ENCODE measurements at regions not wholly inside any gene's neighbourhood (a gene's known extent, or its start where the extent isn't known, plus 50 kb on each side); places are given as distances from the start of the nearest gene placed in this dataset.
"Not testable (repeated sequence)": the region's sequence is repeated elsewhere in the genome, so short reads cannot be mapped to it uniquely, and the experiment has no call there.

GRCh38 chr5:124981901-124982300, 235.5 kb upstream of the ZNF608 start:
- 97% methylated on average over 3 of the region's 4 CpGs for WGBS (ENCODE audit: insufficient coverage)
- no peaks in the 10 kb centered on the region for H3K9me3 ChIP-seq (ENCODE audit: control insufficient read depth, insufficient read depth, low read length)
- no peak overlapping the region for H3K4me3 ChIP-seq (ENCODE audit: low read depth, low read length)
- H3K27me3 ChIP-seq (ENCODE audit: control insufficient read depth, insufficient read depth, low read length), result no peaks in the 10 kb centered on the region
- H3K4me1 ChIP-seq (ENCODE audit: control insufficient read depth, insufficient read depth, low read length), result no peaks in the 10 kb centered on the region
- H3K27ac ChIP-seq (ENCODE audit: low read depth, low read length), result no peak overlapping the region
- no peak for DNase-seq (ENCODE audit: low read depth in 4 of 6, low spot score in 6 of 6)
- H3K36me3 ChIP-seq (ENCODE audit: control insufficient read depth, insufficient read depth, low read length), result no peaks in the 10 kb centered on the region

- Histone ChIP-seq H3K27me3 (ENCODE audit: control insufficient read depth, insufficient read depth, low read length) (no peaks in the 10 kb centered on the region), H3K4me1 (ENCODE audit: control insufficient read depth, insufficient read depth, low read length) (no peaks in the 10 kb centered on the region), H3K36me3 (ENCODE audit: control insufficient read depth, insufficient read depth, low read length) (no peaks in the 10 kb centered on the region), H3K9me3 (ENCODE audit: control insufficient read depth, insufficient read depth, low read length) (no peaks in the 10 kb centered on the region), H3K27ac (ENCODE audit: low read depth, low read length) (no peak overlapping the region), H3K4me3 (ENCODE audit: low read depth, low read length) (no peak overlapping the region)
- no CpG with 5 or more reads among the region's 3 CpGs for WGBS (ENCODE audit: insufficient coverage)
- DNase-seq (ENCODE audit: low read depth in 4 of 6, low spot score in 6 of 6), result no peak
Observed at GRCh38 chr5:124986170-124986569, 239.7 kb upstream of the ZNF608 start.

- H3K27me3 ChIP-seq (ENCODE audit: control insufficient read depth, insufficient read depth, low read length), result no peaks in the 10 kb centered on the region
- H3K36me3 ChIP-seq (ENCODE audit: control insufficient read depth, insufficient read depth, low read length), result no peaks in the 10 kb centered on the region
- 100% methylated on average over 1 of the region's 3 CpGs for WGBS (ENCODE audit: insufficient coverage)
- no peaks in the 10 kb centered on the region for H3K9me3 ChIP-seq (ENCODE audit: control insufficient read depth, insufficient read depth, low read length)
- H3K27ac ChIP-seq (ENCODE audit: low read depth, low read length), result no peak overlapping the region
- no peak for DNase-seq (ENCODE audit: low read depth in 4 of 6, low spot score in 6 of 6)
- H3K4me3 ChIP-seq (ENCODE audit: low read depth, low read length), result no peak overlapping the region
- H3K4me1 ChIP-seq (ENCODE audit: control insufficient read depth, insufficient read depth, low read length), result no peaks in the 10 kb centered on the region
Observed at GRCh38 chr5:124986667-124987066, 240.2 kb upstream of the ZNF608 start.

GRCh38 chr5:124987786-124988185, 241.3 kb upstream of the ZNF608 start:
- 93% methylated on average over 3 of the region's 3 CpGs for WGBS (ENCODE audit: insufficient coverage)
- H3K4me3 ChIP-seq (ENCODE audit: low read depth, low read length); H3K9me3 ChIP-seq (ENCODE audit: control insufficient read depth, insufficient read depth, low read length); H3K27me3 ChIP-seq (ENCODE audit: control insufficient read depth, insufficient read depth, low read length); H3K27ac ChIP-seq (ENCODE audit: low read depth, low read length); H3K36me3 ChIP-seq (ENCODE audit: control insufficient read depth, insufficient read depth, low read length); DNase-seq (ENCODE audit: low read depth in 4 of 6, low spot score in 6 of 6); H3K4me1 ChIP-seq (ENCODE audit: control insufficient read depth, insufficient read depth, low read length): not testable (repeated sequence)

- Histone ChIP-seq H3K27me3 (ENCODE audit: control insufficient read depth, insufficient read depth, low read length) (no peaks in the 10 kb centered on the region), H3K4me3 (ENCODE audit: low read depth, low read length) (no peak overlapping the region), H3K36me3 (ENCODE audit: control insufficient read depth, insufficient read depth, low read length) (no peaks in the 10 kb centered on the region), H3K4me1 (ENCODE audit: control insufficient read depth, insufficient read depth, low read length) (no peaks in the 10 kb centered on the region), H3K27ac (ENCODE audit: low read depth, low read length) (no peak overlapping the region), H3K9me3 (ENCODE audit: control insufficient read depth, insufficient read depth, low read length) (no peaks in the 10 kb centered on the region)
- DNase-seq (ENCODE audit: low read depth in 4 of 6, low spot score in 6 of 6), result no peak
- no CpG with 5 or more reads among the region's 2 CpGs for WGBS (ENCODE audit: insufficient coverage)
Observed at GRCh38 chr5:124990723-124991122, 244.3 kb upstream of the ZNF608 start.

- peak in 1 of 6 donors; percentile 25 for DNase-seq (ENCODE audit: low read depth in 4 of 6, low spot score in 6 of 6)
- no CpG with 5 or more reads among the region's 4 CpGs for WGBS (ENCODE audit: insufficient coverage)
- H3K4me3 ChIP-seq (ENCODE audit: low read depth, low read length), result no peak overlapping the region
- no peaks in the 10 kb centered on the region for H3K36me3 ChIP-seq (ENCODE audit: control insufficient read depth, insufficient read depth, low read length)
- no peaks in the 10 kb centered on the region for H3K4me1 ChIP-seq (ENCODE audit: control insufficient read depth, insufficient read depth, low read length)
- no peaks in the 10 kb centered on the region for H3K9me3 ChIP-seq (ENCODE audit: control insufficient read depth, insufficient read depth, low read length)
- no peaks in the 10 kb centered on the region for H3K27me3 ChIP-seq (ENCODE audit: control insufficient read depth, insufficient read depth, low read length)
- H3K27ac ChIP-seq (ENCODE audit: low read depth, low read length), result no peak overlapping the region
Observed at GRCh38 chr5:124995421-124995820, 249.0 kb upstream of the ZNF608 start.

- Histone ChIP-seq H3K4me3 (ENCODE audit: low read depth, low read length) (no peak overlapping the region), H3K9me3 (ENCODE audit: control insufficient read depth, insufficient read depth, low read length) (no peaks in the 10 kb centered on the region), H3K4me1 (ENCODE audit: control insufficient read depth, insufficient read depth, low read length) (no peaks in the 10 kb centered on the region), H3K27ac (ENCODE audit: low read depth, low read length) (no peak overlapping the region), H3K27me3 (ENCODE audit: control insufficient read depth, insufficient read depth, low read length) (no peaks in the 10 kb centered on the region), H3K36me3 (ENCODE audit: control insufficient read depth, insufficient read depth, low read length) (no peaks in the 10 kb centered on the region)
- DNase-seq (ENCODE audit: low read depth in 4 of 6, low spot score in 6 of 6), result peak in 2 of 6 donors; percentile 26 to 65
- WGBS (ENCODE audit: insufficient coverage), result 17% methylated on average over 1 of the region's 4 CpGs
Observed at GRCh38 chr5:124996023-124996763, 249.8 kb upstream of the ZNF608 start.

GRCh38 chr5:124996764-124997077, 250.3 kb upstream of the ZNF608 start:
- no peaks in the 10 kb centered on the region for H3K36me3 ChIP-seq (ENCODE audit: control insufficient read depth, insufficient read depth, low read length)
- no peaks in the 10 kb centered on the region for H3K9me3 ChIP-seq (ENCODE audit: control insufficient read depth, insufficient read depth, low read length)
- no peaks in the 10 kb centered on the region for H3K4me1 ChIP-seq (ENCODE audit: control insufficient read depth, insufficient read depth, low read length)
- no CpG with 5 or more reads among the region's 3 CpGs for WGBS (ENCODE audit: insufficient coverage)
- H3K27ac ChIP-seq (ENCODE audit: low read depth, low read length), result no peak overlapping the region
- peak in 1 of 6 donors; percentile 21 for DNase-seq (ENCODE audit: low read depth in 4 of 6, low spot score in 6 of 6)
- no peaks in the 10 kb centered on the region for H3K27me3 ChIP-seq (ENCODE audit: control insufficient read depth, insufficient read depth, low read length)
- no peak overlapping the region for H3K4me3 ChIP-seq (ENCODE audit: low read depth, low read length)

GRCh38 chr5:124997186-124997893, 250.9 kb upstream of the ZNF608 start:
- WGBS (ENCODE audit: insufficient coverage), result no CpG with 5 or more reads among the region's 3 CpGs
- Histone ChIP-seq H3K4me1 (ENCODE audit: control insufficient read depth, insufficient read depth, low read length) (no peaks in the 10 kb centered on the region), H3K36me3 (ENCODE audit: control insufficient read depth, insufficient read depth, low read length) (no peaks in the 10 kb centered on the region), H3K9me3 (ENCODE audit: control insufficient read depth, insufficient read depth, low read length) (no peaks in the 10 kb centered on the region), H3K27me3 (ENCODE audit: control insufficient read depth, insufficient read depth, low read length) (no peaks in the 10 kb centered on the region), H3K4me3 (ENCODE audit: low read depth, low read length) (no peak overlapping the region), H3K27ac (ENCODE audit: low read depth, low read length) (no peak overlapping the region)
- DNase-seq (ENCODE audit: low read depth in 4 of 6, low spot score in 6 of 6), result no peak

GRCh38 chr5:124998520-124998919, 252.1 kb upstream of the ZNF608 start:
- WGBS (ENCODE audit: insufficient coverage), result no CpG with 5 or more reads among the region's 1 CpG
- Histone ChIP-seq H3K4me1 (ENCODE audit: control insufficient read depth, insufficient read depth, low read length) (no peaks in the 10 kb centered on the region), H3K9me3 (ENCODE audit: control insufficient read depth, insufficient read depth, low read length) (no peaks in the 10 kb centered on the region), H3K27me3 (ENCODE audit: control insufficient read depth, insufficient read depth, low read length) (no peaks in the 10 kb centered on the region), H3K36me3 (ENCODE audit: control insufficient read depth, insufficient read depth, low read length) (no peaks in the 10 kb centered on the region), H3K27ac (ENCODE audit: low read depth, low read length) (no peak overlapping the region), H3K4me3 (ENCODE audit: low read depth, low read length) (no peak overlapping the region)
- no peak for DNase-seq (ENCODE audit: low read depth in 4 of 6, low spot score in 6 of 6)
